ENCODE measurements at regions not wholly inside any gene's neighbourhood (a gene's known extent, or its start where the extent isn't known, plus 50 kb on each side); places are given as distances from the start of the nearest gene placed in this dataset.
A peak's percentile ranks its signal among the peaks of the same experiment; 100 is the strongest.

GRCh38 chr7:116310141-116310540 is 99.8 kb downstream of the TES start:
- DNase-seq (ENCODE audit: low read depth, low spot score), result no peak

GRCh38 chr7:116311259-116311658 is 100.9 kb downstream of the TES start:
- no peak for DNase-seq (ENCODE audit: low read depth, low spot score)

DNA sequence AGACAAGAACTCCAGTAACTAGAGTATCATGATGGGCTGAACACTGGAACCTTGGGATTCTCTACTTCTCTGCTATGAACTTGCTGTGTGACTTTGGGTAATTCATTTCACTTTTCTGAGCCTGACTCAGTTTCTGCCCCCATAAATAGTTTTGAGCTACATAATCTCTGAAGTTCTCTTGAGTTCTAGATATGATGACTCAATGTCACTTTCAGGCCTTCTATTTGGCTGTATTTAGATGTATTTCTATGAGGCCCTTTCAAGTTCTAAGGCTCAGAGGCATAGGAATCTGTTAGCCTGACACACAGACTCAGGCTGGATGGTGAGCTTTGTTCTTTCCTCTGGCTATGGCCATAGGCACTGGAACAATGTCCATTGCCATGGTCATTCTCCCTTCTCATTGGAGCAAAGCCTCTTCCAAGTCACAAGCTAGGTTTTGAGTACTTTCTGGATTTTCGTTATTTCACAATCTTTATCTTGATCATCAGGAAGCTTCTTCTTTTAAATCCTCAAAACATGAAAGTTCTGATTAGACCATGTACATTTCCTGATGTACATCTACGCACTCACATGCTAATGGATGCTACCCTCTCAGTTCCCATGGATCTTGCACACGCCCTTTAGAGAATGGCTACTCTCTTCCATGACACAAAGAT is 101.6 kb downstream of the TES start:
- DNase-seq (ENCODE audit: low read depth, low spot score), result no peak

GRCh38 chr7:116315293-116315692 is 105.0 kb downstream of the TES start:
- peak; percentile 82 for DNase-seq (ENCODE audit: low read depth, low spot score)

- DNase-seq (ENCODE audit: low read depth, low spot score), result peak; percentile 3
Measured at GRCh38 chr7:116315803-116316202, 105.5 kb downstream of the TES start.

- DNase-seq (ENCODE audit: low read depth, low spot score), result peak; percentile 96
Measured at GRCh38 chr7:116316838-116317628, 106.7 kb downstream of the TES start.

GRCh38 chr7:116317907-116318306 is 107.6 kb downstream of the TES start:
- peak; percentile 22 for DNase-seq (ENCODE audit: low read depth, low spot score)

DNA sequence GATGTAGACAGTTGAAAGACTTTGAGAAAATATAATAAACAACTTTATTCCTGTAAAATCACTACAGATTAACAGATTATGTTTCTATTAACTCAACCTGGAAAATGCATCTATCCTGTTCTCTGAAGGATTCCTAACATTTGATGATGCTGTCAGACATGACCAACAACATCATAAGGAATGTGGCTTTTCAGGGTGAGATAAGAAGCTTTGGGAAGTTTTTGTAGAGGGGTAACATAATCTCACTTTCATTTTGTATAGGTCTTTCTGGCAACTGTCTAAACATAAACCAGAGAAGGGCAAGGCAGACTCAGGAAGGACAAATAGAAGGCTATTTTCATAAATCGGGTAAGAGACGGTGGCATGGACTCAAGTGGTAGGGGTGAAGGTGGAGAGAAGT is 112.2 kb downstream of the TES start:
- DNase-seq (ENCODE audit: low read depth, low spot score), result no peak

DNA sequence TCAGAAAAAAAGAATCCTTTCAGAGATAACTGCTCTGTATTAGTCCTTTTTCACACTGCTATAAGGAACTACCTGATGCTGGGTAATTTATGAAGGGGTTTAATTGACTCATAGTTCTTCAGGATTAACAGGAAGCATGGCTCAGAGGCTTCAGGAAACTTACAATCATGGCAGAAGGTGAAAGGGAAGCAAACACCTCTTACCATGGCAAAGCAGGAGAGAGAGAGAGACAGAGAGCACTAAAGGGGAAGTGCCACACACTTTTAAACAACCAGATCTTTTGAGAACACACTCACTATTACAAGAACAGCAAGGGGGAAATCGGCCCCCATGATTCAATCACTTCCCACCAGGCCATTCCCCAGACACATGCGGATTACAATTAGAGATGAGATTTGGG is 114.2 kb downstream of the TES start:
- no peak for DNase-seq (ENCODE audit: low read depth, low spot score)

GRCh38 chr7:116325517-116325916 is 115.2 kb downstream of the TES start:
- DNase-seq (ENCODE audit: low read depth, low spot score), result no peak

- DNase-seq (ENCODE audit: low read depth, low spot score), result no peak
Measured at GRCh38 chr7:116327135-116327534, 116.8 kb downstream of the TES start.

GRCh38 chr7:116327752-116328151 is 117.4 kb downstream of the TES start:
- DNase-seq (ENCODE audit: low read depth, low spot score), result peak; percentile 61

DNA sequence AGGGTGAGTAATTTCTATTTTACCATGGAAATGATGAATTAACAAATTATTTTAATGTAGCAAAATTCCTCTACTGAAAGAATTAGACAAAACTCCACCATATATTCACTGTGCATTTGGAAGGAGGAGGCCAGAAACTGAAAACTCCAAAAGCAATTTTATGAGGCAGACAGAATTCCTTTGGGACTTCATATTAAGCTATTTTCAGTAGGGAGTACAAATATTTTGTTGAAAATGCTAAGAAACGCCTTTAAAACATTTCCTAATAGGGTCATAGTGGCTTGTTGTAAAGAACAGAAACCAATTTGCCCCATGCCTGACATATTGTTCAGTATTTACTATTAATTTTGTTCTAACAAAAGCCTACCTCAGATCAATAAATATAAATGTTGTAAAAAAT is 117.8 kb downstream of the TES start:
- DNase-seq (ENCODE audit: low read depth, low spot score), result no peak

DNA sequence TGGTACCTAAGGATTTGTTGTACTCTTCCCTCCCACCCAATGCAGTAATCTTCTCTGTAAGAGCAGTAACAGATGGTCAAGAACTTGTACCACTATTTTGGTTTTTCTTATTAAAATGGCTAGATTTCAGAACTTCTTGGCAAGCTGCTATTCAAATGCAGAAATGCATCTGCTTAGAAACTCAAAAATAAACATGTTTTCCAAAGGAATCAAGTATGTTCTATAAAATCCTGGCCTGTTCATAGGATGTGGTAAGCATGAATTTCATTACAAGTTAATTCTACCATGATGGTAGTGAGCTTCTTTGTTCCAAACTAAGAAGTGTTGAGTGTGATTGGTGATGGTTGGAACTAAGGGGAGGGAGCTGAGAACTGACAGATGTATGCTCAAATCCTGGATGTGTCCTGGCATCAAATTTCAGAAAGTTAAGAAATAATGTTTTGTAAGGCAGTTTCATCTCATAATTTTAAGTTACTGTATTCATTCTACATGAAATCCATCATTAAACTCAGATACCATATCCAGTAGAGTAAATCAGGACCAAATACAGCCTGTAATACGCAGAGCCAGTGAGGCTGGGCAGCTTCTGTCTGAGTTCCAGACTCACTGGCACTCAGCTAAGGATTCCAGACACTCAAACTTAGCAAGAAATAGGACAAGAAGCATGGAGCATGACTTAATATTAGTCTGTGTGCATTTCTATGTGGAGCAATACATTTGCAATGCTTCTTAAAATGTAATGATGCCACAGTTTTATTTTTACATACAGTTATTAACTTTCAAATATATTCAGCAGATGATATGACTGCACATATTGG is 119.6 kb downstream of the TES start:
- peak; percentile 8 for DNase-seq (ENCODE audit: low read depth, low spot score)

GRCh38 chr7:116331020-116331419 is 120.7 kb downstream of the TES start:
- DNase-seq (ENCODE audit: low read depth, low spot score), result peak; percentile 68

DNA sequence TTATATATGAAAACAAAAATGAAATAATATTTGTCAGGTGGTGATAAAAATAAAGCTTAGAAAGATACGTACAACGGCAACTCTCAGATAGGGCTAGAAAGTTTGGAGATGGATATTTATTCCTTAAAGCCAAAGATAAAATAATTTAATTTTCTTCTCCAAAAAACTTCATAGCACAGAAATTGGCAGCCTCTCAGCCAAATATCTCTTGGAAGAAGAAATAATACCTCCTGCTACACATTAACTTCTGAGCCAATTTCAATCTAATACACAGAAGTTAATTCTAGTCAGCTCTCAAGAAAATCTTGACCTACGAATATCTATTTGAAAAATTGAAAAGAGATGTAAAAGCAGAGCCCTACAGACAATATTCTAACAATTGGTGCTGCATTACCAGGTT is 122.4 kb downstream of the TES start:
- DNase-seq (ENCODE audit: low read depth, low spot score), result no peak

- DNase-seq (ENCODE audit: low read depth, low spot score), result no peak
Measured at GRCh38 chr7:116334555-116334954, 124.2 kb downstream of the TES start.

DNA sequence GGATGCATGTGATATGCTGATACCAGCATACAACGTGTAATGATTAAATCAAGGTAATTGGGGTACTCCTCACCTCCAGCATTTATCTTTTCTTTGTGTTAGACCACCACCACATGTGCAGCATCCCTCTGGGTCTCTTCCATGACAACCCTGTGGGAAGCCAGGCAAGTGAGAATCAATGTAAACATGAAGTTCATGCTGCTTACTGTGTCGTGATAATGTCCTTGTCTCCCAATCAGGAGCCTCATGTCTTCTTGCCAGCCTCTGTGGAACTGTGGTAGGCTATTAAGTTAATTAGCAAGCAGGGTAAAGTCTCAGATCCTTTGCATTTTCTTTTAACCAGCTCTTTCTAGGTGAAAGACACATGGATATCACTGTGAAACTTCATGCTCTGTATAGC is 126.7 kb downstream of the TES start:
- no peak for DNase-seq (ENCODE audit: low read depth, low spot score)

DNA sequence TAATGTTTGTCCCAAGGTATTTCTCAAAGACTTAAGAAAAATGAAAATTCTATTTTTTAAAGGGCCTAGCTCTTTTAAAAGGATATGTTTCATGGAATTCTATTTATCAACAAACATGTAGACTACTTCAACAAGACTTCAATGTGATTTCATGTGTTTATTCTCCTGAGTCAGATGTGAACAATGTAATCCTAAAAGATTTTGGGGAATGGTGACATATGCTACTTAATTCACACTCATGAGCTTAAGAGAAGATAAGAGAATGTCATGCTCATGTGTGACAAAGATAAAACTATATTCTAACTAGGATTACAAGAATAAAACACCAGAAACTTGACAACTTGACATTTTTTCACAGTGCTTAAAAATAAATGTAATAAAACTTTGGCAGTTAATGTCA is 127.5 kb downstream of the TES start:
- DNase-seq (ENCODE audit: low read depth, low spot score), result no peak

- peak; percentile 32 for DNase-seq (ENCODE audit: low read depth, low spot score)
Measured at GRCh38 chr7:116339564-116339963, 129.2 kb downstream of the TES start.

GRCh38 chr7:116340201-116340847 is 130.0 kb downstream of the TES start:
- peak; percentile 5 for DNase-seq (ENCODE audit: low read depth, low spot score)
